SK-MEL-5 (cell line): ENCODE measurements at regions not wholly inside any gene's neighbourhood (a gene's known extent, or its start where the extent isn't known, plus 50 kb on each side); places are given as distances from the start of the nearest gene placed in this dataset.
A peak's percentile ranks its signal among the peaks of the same experiment; 100 is the strongest.

Experiments used
- DNase-seq: peaks from one replicate; pipeline ENCODE4 v3.0.0-alpha.2; 2016; ENCODE audit warnings: low read depth, low spot score
- in situ Hi-C: cut with HindIII; loops from 2 replicates; pipeline ENCODE4 v1.10.0; 2016; ENCODE audit warnings: low sequenced_read_pairs, high pct_unique_total_duplicates, low pct_unique_long_range_greater_than_20kb

DNA sequence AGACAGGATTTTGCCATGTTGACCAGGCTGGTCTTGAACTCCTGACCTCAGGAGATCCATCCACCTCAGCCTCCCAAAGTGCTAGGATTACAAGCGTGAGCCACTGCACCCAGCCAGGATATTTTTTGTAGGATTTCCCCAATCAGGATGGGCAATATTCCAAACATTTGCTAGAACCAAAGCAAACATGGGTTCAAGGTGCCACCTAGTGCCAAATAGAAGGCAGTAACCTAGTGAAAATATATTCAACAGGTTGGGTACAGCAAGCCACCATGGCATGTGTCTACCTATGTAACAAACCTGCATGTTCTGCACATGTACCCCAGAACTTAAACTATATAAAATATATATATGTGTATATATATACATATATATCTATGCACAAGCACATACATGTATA is 185.9 kb upstream of the CADM2 start:
- in situ Hi-C loops = no loop called here
- peak; percentile 55 for DNase-seq

DNA sequence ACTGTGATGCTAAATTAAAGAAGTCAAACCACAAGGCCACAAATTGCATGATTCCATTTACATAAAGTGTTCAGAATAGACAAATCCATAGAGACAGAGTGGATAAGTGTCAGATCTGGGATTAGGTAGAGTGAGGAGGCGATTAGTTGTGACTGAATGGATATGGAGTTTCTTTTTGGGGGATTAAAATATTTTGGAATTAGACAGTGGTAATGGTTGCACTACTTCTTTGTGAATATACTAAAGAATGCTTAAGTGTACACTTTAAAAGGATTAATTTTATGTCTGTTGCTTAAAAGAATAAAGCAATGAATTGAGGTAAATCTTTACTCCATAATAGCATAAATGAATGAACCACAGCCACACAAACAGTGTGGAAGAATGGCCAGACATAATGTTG is 175.5 kb upstream of the CADM2 start:
- no peak for DNase-seq
- in situ Hi-C loops = no loop called here

DNA sequence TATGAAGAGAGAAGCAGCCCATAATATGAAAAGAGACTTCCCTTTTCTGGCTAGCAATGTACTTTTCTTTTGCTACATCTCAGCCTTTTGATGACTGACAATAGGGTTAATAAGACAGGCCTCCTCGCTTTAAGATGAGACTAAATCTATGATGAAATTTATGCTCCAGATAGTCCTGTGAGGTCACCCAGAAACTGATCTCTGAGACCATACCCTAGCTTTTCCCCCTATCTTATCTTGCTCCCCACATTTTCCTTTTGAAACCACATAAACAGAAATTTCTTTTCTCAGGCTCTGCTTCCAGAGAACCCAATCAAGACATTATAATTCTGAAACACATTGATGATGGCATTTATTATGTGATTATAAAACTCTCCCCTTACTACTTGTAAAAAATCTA is 168.8 kb upstream of the CADM2 start:
- in situ Hi-C loops = no loop called here

DNA sequence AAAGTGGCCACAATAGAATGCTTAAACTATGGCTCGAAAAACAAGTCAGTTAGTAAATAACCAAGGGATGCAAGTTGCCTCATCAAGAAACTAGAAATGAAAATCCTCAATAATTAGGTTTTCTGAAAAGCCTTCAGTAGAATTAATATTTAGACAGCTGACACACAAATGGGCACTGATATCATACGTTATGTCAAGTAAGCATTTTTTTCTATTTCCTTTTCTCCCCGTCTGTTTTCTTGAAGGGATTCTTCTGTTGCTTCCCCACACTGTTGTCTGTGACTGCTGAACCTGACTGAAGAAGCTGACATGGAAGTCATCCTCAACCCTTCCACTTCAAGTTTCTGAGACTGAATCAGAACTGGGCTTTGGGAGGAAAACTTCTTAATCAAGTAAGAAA is 151.8 kb upstream of the CADM2 start:
- in situ Hi-C loops = no loop called here
- DNase-seq = no peak

More for the DNA sequence above, 168.8 kb upstream of the CADM2 start:
- no peak for DNase-seq

DNA sequence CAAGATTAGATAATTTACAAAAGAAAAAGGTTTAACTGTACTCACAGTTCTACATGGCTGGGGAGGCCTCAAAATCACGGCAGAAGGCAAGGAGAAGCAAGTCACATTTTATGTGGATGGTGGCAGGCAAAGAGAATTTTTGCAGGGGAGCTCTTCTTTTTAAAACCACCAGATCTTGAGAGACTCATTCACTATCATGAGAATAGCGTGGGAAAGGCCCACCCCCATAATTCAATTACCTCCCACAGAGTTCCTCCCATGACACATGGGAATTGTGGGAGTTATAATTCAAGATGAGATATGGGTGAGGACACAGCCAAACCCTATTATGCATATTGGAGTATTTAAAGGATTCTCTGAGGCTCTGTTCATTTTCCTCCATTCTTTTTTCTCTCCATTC is 138.7 kb upstream of the CADM2 start:
- in situ Hi-C loops = no loop called here
- no peak for DNase-seq

DNA sequence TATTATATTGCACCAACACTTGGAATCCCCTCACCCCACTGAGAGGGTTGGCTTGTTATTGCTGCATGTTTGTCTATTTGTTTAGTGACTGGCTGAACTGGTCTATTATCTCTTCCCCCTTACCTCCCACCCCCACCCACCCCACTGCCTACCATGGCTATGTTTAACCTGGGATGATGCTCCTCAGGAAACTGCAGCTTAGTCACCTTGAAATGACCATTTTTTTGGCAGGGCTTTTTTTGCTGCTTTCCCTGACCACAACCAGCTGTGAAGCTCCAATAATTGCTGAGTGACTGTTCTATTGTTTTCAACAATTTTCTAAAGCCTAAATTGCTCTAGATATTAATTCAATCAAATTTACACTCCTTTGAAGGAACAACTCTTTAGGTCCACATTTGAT is 137.9 kb upstream of the CADM2 start:
- DNase-seq = no peak
- in situ Hi-C loops = no loop called here

DNA sequence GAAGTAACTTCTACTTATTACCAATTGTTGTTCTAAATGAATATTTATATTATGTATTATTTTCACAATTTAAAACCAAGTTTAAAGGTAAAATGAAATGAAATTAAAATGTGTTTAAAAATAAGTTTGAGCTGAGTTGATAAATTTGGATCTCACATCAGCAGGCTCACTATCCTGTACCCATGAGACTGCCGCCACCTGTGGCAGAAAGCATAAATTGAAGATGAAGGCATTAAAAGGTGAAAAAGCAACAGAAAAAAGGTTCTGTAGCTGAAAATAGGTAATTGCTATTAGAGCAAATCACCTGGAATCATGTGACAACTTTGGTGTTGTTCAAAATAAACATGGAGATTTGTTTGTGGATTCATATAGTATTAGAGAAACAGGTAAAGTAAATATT is 133.0 kb upstream of the CADM2 start:
- in situ Hi-C loops = no loop called here
- DNase-seq = no peak

DNA sequence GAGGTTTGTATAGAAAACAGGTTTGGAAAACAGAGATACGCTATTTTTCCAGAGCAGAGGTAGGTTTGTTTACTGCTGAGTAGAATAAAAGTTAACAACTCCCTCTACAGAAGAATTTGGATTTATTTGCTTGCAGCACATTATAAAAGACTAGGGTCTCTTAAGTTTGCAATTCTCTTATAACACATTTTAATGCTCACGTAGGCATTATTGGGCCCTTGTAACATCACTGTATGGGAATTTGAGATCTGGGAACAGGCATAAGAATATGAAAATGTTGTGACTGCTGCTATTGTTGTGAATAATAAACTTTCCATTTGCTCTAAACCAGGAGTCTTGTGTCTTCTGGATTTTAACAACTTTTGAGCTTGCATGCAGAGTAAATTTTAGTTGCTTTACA is 128.3 kb upstream of the CADM2 start:
- in situ Hi-C loops = no loop called here
- DNase-seq = no peak

DNA sequence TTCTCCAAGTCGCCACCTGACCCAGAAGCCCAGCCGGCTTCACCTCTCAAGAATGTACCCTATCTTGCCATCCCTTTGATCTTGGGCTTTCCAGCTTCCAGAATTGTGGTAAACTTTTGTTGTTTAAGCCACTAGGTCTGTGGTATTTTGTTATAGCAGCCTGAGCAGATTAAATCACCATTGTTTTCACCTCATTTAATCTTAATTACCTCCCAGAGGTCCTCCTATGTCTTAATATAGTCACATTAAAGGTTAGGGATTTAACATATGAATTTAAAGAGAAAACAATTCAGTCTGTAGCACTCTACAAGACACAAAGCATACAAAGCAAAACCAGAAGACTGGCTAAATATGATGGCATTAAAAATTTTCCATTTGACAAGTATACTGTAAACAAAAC is 123.4 kb upstream of the CADM2 start:
- no peak for DNase-seq
- in situ Hi-C loops = no loop called here

DNA sequence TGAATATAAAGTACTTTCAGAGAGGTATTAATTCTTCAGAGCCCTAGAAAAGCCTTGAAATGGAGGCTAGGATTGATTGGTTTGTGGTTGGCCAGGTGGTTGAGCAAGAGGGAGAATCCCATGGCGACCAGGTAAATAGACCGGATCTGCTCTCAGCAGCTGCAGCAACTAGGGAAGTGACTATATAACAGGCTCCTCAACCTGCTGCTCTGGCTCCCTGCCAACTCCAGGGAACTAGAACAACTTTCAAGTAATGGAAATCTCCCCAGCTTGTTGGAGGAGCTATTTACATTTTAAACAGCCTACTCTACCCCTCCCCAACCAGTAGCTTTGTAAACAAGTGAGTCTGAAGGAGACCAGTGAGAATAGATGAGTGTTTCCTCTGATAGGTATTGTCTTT is 121.8 kb upstream of the CADM2 start:
- DNase-seq = no peak
- in situ Hi-C loops = no loop called here

DNA sequence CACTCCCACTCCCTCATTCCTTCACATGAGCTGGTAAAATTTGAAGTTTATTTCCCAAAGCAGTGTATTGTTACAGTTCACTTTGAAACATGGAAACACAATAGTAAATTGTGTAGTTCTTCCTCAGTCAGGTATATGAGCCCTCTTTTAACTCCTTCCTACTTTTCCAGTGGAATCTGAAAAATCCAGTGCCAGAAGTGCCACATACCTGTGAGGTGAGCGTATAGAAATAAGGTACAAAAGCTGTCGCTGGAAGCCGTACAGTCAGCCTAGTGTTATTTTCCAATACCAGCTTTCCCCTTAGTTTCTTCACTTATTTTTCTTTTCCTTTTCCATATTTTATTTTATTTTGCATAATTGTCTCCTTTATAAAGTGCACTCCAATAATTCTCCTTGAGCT is 81.7 kb upstream of the CADM2 start:
- DNase-seq = no peak
- in situ Hi-C loops = no loop called here

DNA sequence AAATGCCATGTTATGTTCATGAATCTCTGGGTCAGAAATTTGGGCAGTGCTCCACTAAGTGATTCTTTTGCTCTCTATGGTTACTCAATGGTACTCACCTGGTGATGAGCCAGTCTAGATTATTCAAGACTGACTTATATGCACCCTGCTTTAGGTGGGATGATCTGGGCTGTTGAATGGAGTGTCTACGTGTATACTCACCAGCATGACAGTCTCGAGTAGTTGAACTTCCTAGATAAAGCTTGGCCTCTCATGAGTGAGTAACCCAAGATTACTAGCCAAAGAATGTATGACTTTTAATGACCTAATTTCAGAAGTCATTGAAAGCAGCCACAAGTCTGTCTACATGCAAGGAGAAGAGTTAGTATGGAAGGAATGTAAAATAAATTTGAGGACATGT is 77.5 kb upstream of the CADM2 start:
- in situ Hi-C loops = no loop called here
- no peak for DNase-seq

DNA sequence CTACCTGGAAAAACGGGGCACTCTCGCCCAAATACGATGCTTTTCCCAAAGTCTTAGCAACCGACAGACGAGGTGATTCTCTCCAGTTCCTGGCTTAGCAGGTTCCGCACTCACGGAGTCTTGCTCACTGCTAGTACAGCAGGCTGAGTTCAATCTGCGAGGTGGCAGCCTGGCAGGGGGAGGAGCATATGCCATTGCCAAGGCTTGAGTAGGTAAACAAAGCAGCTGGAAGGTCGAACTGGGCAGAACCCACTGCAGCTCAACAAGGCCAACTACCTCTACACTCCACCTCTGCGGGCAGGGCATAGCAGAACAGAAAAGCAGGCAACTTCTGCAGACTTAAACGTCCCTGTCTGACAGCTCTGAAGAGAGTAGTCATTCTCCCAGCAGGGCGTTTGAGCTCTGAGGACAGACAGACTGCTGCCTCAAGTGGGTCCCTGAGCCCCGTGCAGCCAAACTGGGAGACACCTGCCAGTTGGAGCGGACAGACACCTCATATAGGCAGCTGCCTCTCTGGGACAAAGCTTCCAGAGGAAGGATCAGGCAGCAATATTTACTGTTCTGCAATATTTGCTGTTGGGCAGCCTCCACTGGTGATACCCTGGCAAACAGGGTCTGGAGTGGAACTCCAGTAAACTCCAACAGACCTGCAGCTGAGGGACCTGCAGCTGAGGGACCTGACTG is 73.4 kb upstream of the CADM2 start:
- no peak for DNase-seq
- in situ Hi-C loops = no loop called here

DNA sequence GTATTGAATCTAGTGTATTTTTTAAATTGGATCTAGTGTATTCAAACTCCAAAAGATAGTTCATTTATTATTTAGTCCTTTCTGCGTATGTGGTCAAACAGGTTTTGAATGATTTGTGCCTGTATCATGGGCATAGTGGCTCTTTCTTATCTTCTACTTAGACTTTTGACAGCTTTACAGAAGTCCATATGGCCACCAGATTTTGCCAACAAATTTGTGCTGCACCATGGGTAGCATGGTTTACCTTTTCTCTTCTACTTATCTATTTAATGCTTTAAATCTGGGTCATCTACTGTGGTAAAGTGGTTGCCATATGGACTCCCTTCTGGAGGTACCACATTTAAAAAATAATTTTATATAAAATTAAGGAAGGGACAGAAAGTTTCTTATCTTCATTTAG is 66.9 kb upstream of the CADM2 start:
- in situ Hi-C loops = no loop called here
- no peak for DNase-seq

DNA sequence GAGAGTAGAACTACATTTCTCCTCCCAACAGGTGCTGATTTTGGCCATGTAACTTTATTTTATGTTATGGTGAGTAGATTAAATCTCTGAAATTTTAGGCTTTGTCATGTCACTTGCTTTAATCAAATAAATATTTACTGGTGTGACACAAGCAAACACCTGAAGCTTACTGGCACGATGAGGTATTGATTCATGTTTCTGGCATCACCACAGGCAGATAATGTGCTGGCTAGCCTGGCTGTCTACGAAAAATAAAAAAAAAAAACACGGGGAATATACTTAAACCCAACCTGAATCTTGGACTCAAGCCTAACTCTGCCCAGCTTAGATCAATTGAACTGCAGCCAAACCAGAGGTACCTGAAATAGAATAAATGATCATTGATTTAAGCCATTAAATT is 65.6 kb upstream of the CADM2 start:
- DNase-seq = no peak
- in situ Hi-C loops = no loop called here

DNA sequence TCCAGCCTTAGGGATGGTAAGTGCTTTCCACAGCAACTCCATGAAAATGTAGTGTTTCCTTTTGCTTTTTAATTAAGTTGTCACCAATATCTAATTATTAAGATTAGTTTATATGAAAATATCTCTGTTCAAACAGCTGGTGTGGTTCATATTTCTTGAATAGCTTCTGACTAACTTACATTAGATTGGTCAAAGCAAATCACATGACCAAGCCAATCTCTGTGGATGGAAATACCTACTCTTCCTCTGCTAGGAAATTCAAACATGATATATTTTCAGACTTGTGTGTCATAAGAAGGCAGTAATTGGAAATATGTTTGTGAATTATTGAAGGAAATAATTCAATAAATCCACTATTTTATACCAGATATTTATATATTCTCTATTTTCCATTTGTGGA is 54.6 kb upstream of the CADM2 start:
- in situ Hi-C loops = no loop called here
- DNase-seq = no peak

DNA sequence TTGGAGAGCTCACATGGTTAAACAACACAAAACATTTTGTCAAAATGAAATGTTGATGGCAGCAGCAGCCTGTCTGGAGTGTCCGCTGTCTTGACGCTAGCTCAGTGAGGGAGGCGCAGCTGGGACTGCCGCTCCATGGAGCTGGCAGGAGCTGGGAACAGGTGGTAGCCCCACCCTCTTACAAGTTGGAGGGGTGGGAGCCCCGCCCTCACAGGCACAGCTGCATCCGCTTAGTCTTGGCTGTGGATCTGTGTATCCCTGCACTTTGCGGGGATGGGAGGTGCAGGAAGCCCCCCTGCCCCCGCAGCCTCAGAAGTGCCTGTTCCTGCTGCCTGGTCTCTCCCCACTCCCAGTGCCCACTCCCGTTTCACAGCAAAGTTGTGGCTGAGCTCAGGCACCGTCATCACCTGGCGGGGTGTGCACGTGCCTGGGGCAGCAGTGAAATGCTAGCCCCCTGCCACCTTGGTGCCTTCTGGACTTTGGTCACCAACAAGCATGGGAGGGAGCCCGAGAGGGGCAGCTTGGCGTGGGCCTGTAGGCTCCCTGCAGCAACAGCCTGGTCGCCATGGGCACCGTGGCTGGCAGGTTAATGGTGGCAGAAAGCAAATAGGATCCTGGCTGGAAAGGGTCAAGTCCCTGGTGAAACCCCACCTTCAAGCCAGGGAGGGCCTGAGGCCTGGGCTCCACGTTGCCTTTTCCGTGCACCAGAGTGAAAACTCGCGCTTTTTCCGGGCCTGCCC is 53.8 kb upstream of the CADM2 start:
- no peak for DNase-seq
- in situ Hi-C loops = no loop called here

DNA sequence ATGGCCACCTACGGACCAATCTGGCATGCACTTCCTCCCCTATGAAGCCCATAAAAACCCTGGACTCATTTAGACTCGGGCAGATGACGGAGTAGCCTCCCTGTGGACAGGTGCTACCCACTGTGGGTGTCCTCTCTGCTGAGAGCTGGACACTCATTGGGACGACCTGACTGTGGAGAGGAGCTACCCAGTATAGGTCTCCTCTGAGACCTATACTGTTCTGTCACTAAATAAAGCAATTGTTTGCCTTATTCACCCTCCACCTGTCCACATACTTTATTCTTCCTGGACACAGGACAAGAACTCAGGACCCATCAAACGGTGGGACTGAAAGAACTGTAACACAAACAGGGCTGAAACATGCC is 53.3 kb upstream of the CADM2 start:
- in situ Hi-C loops = no loop called here

DNA sequence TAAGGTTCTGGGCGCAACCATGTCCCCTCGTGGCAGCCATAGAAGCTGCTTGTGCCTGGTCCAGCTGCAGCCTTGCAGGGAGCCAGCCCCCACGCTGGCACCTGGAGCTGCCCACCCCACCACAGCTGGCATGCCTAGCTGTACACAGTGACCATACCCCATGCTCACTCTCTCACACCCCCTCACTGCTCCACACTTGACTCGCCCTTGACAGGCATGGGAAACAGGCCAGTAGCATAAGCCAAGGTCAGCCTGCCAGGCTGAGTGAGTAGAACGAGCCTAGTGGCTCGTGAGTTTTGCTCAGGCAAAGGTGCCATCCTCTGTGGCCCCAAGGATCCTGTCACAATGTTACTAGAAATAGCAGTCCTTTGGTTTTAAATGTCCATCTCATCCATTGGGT is 52.7 kb upstream of the CADM2 start:
- in situ Hi-C loops = no loop called here
- no peak for DNase-seq

More for the DNA sequence above, 53.3 kb upstream of the CADM2 start:
- no peak for DNase-seq
